ENCODE measurements at regions not wholly inside any gene's neighbourhood (a gene's known extent, or its start where the extent isn't known, plus 50 kb on each side); places are given as distances from the start of the nearest gene placed in this dataset.
"Not testable (repeated sequence)": the region's sequence is repeated elsewhere in the genome, so short reads cannot be mapped to it uniquely, and the experiment has no call there.

GRCh38 chr3:81812098-81812497, 50.7 kb upstream of the GBE1 start:
- not testable (repeated sequence) for TF ChIP-seq CSRNP3 (CRISPR knock-in tag; IDR thresholded peaks at IDR 0.05); ISL1 (CRISPR knock-in tag; IDR thresholded peaks at IDR 0.05); RARB (CRISPR knock-in tag; IDR thresholded peaks at IDR 0.05); ZC3H10 (CRISPR knock-in tag; IDR thresholded peaks at IDR 0.05); PATZ1 (CRISPR knock-in tag; IDR thresholded peaks at IDR 0.05; ENCODE audit: borderline replicate concordance); ESRRG (CRISPR knock-in tag; IDR thresholded peaks at IDR 0.05); SNAI2 (CRISPR knock-in tag; IDR thresholded peaks at IDR 0.05); CREB5 (CRISPR knock-in tag; IDR thresholded peaks at IDR 0.05; ENCODE audit: low read depth); ZNF70 (CRISPR knock-in tag; IDR thresholded peaks at IDR 0.05); ZNF8 (CRISPR knock-in tag; IDR thresholded peaks at IDR 0.05); ZFP30 (CRISPR knock-in tag; IDR thresholded peaks at IDR 0.05)
